ENCODE measurements at regions not wholly inside any gene's neighbourhood (a gene's known extent, or its start where the extent isn't known, plus 50 kb on each side); places are given as distances from the start of the nearest gene placed in this dataset.

DNA sequence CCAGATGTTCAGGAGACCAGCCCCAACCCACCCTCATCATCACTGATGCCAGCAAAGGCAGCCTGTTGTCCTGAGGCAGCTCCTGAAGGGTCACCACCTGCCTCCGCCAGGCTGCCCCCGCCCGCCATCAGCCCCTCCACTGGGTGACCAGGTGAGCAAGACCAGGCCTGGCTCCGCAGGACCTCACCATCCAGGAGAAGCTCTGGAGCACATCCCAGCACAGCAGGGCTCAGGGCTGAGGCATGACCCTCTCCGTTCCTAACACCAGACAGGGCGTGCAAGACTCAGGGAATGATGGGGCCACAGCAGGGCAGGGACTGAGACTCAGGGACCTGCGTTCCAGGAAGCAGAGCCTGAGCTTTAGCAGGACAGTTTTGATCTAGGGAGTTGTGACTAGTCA lies 218.8 kb upstream of the RAB6C start:
- TF ChIP-seq, protein P1, sequence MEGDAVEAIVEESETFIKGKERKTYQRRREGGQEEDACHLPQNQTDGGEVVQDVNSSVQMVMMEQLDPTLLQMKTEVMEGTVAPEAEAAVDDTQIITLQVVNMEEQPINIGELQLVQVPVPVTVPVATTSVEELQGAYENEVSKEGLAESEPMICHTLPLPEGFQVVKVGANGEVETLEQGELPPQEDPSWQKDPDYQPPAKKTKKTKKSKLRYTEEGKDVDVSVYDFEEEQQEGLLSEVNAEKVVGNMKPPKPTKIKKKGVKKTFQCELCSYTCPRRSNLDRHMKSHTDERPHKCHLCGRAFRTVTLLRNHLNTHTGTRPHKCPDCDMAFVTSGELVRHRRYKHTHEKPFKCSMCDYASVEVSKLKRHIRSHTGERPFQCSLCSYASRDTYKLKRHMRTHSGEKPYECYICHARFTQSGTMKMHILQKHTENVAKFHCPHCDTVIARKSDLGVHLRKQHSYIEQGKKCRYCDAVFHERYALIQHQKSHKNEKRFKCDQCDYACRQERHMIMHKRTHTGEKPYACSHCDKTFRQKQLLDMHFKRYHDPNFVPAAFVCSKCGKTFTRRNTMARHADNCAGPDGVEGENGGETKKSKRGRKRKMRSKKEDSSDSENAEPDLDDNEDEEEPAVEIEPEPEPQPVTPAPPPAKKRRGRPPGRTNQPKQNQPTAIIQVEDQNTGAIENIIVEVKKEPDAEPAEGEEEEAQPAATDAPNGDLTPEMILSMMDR (IDR thresholded peaks at IDR 0.05; ENCODE audit: insufficient read depth, low read depth, low read length, missing control alignments): no peak
- no peak overlapping the region for H3K4me3 ChIP-seq (ENCODE audit: low read length)
- no peak for DNase-seq (ENCODE audit: low read depth)

DNA sequence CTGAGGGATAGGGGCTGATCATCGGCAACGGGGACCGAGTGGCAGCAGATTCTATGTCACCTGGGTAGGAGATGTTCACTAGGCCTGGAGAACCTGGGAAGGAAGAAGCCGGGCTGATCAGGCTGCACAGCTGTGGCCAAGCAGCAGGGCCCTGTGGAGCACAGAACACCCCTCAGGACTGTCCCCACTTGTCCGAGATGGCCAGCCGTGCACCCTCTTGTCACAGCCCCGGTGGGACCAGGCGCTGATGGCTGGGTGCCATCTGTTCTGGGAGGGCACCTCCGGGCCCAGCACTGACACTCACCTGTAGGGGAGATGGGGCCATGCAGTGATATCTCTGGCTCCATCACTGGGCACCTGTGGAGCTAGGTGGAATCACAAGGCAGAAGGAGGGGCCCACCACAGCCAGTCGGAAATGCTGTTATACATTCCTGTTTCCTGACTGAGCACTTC lies 217.9 kb upstream of the RAB6C start:
- H3K4me3 ChIP-seq (ENCODE audit: low read length): no peak overlapping the region
- no peak for DNase-seq (ENCODE audit: low read depth)

DNA sequence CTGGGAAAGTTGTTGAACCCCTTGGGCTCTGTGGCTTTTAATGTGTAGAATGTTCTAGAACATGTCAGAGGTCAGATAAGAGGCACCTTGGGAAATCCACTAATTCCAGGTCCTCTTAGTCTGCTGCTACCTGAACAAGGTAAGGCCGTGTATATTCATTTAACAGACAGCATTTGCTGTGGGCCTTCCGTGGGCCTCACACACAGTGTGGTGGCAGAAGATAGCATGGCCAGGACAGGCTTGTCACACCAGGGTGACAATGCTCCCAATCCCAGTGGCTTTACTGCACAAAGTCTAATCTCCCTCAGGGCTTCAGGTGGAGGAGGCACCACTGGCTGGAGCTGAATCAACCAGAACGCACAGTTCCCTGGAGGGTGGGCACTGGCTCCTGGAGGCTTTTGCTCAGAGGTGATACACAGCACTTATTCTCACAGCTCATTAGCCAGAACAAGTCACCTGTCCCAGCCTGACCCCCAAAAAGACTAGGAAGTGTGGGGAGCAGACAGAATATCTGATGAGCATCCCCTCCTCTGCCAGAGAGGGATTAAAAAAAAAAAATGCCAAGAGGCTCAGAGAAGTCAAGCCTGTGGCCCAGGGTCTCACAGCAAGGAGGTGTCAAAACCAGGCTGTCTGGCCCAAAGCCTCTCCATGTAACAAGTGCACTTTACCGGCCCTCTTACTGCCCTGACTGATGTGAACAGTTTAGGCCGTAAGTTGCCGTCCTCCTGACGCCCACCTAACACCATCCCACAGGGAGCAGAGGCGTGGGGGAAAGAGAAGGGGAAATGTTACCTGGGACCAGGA lies 216.9 kb upstream of the RAB6C start:
- H3K4me3 ChIP-seq (ENCODE audit: low read length): no peak overlapping the region
- TF ChIP-seq, protein P1 (IDR thresholded peaks at IDR 0.05; ENCODE audit: insufficient read depth, low read depth, low read length, missing control alignments): no peak
- no peak for DNase-seq (ENCODE audit: low read depth)

More for the DNA sequence above, 217.9 kb upstream of the RAB6C start:
- TF ChIP-seq, protein P1 (IDR thresholded peaks at IDR 0.05; ENCODE audit: insufficient read depth, low read depth, low read length, missing control alignments): no peak

DNA sequence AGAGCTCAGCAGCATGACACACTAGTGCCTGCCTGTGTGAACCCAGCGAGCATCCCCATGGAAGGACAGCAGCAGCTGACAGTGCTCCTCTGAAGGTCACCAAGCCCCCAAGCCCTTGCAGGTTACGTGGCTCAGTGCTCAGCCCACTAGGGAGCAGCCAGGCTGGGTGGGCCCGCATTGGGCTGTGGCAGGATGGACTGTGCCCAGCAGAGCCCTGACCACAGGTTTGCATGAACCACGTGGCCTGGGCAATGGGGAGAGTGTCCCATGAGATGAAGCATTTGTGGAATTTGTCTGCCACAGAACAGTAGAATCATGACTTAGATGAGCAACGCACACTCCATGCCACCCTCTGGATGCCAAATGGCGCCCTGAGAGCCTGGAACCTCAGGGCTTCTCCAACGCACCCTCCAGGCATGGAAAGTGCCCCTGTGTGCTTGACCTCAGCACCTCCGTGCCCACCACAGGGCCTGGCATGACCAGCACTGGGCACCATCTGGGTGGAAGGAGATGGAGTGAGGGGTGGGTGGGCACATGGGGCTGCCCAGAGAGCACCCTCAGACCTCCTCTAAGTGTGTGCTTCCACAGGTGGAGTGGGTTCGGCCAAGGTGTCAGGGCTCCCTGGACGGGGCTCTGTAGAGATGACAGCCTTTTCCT lies 216.1 kb upstream of the RAB6C start:
- no peak for DNase-seq (ENCODE audit: low read depth)
- no peak overlapping the region for H3K4me3 ChIP-seq (ENCODE audit: low read length)
- TF ChIP-seq, protein P1 (IDR thresholded peaks at IDR 0.05; ENCODE audit: insufficient read depth, low read depth, low read length, missing control alignments): no peak

DNA sequence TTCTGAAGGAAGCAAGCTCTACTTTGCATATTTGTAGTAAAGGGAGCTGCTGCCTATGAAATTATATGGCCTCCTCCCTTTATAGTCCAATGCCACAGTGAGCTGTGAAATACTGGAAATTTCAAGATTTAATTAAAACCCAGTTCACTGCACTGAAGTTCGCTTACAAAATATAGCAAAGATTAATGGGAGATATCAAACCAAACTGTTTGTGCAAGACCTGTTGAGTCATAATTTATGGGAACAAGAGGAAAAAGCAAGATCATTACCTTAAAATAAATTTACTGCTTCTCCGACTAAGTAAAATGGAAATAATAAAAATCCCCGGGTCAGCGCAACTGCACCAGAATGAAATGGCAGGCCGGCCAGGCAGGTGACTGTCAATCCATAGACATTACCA lies 215.5 kb upstream of the RAB6C start:
- H3K4me3 ChIP-seq (ENCODE audit: low read length): no peak overlapping the region
- no peak for DNase-seq (ENCODE audit: low read depth)
- TF ChIP-seq, protein P1 (IDR thresholded peaks at IDR 0.05; ENCODE audit: insufficient read depth, low read depth, low read length, missing control alignments): no peak

DNA sequence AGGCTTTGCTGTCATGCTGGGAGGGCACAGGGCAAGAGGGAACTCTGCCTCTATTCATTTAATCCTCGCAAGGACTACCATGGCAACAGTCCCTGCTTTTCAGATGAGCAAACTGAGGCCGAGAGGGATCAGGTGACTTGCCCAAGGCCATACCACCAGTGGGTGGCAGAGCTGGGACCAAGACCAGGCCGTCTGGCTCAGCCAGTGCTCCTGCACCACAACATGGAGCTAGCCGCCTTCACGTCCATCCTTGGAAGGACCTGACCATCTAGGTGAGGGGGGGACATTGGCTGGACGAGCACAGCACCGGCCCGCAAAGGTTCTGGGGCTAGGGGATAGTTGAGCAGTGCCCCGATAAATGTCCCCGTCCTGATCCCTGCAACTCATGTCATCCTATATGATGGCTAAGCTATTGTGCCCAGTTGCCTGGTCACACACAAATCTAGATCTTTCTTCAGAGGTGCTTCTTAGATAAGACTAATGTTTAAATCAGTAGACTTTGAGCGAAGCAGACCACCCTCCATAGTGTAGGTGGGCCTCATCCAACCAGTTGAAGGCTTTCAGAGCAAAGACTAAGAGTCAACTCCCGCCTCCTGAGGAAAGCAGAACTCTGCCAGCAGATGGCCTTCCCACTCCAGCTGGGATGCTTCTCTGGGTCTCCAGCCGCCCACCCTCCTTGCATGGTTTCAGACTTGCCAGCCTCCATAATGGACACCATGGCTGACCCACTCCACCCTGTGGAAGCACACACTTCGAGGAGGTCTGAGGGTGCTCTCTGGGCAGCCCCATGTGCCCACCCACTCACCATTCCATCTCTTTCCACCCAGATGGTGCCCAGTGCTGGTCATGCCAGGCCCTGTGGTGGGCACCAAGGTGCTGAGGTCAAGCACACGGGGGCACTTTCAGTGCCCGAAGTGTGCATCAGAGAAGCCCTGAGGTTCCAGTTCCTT lies 214.8 kb upstream of the RAB6C start:
- no peak for DNase-seq (ENCODE audit: low read depth)
- TF ChIP-seq, protein P1 (IDR thresholded peaks at IDR 0.05; ENCODE audit: insufficient read depth, low read depth, low read length, missing control alignments): no peak
- H3K4me3 ChIP-seq (ENCODE audit: low read length): no peak overlapping the region

All from epithelial cell of esophagus (primary cell).